Activated CD4-positive, alpha-beta T cell treated with anti-CD3 and anti-CD28 coated beads for 48 hours (primary cell): ENCODE measurements at regions not wholly inside any gene's neighbourhood (a gene's known extent, or its start where the extent isn't known, plus 50 kb on each side); places are given as distances from the start of the nearest gene placed in this dataset.
"Not testable (repeated sequence)": the region's sequence is repeated elsewhere in the genome, so short reads cannot be mapped to it uniquely, and the experiment has no call there.

ENCODE experiments used
- DNase-seq: peaks from one replicate; pipeline ENCODE4 v3.0.0-alpha.2; 2020

GRCh38 chr4:114306946-114307345 is 291.7 kb upstream of the UGT8 start:
- DNase-seq, result no peak

GRCh38 chr4:114310296-114310925 is 288.2 kb upstream of the UGT8 start:
- no peak for DNase-seq

GRCh38 chr4:114311787-114312186 is 286.8 kb upstream of the UGT8 start:
- DNase-seq, result no peak

- DNase-seq, result no peak
Observed at GRCh38 chr4:114312338-114312737, 286.3 kb upstream of the UGT8 start.

GRCh38 chr4:114316789-114317188 is 281.8 kb upstream of the UGT8 start:
- DNase-seq, result no peak

- no peak for DNase-seq
Observed at GRCh38 chr4:114317564-114317963, 281.0 kb upstream of the UGT8 start.

GRCh38 chr4:114318309-114318708 is 280.3 kb upstream of the UGT8 start:
- DNase-seq, result no peak

GRCh38 chr4:114320126-114320525 is 278.5 kb upstream of the UGT8 start:
- DNase-seq, result no peak

GRCh38 chr4:114321366-114321765 is 277.2 kb upstream of the UGT8 start:
- DNase-seq, result no peak

- DNase-seq, result no peak
Observed at GRCh38 chr4:114323841-114324240, 274.8 kb upstream of the UGT8 start.

- no peak for DNase-seq
Observed at GRCh38 chr4:114326358-114326757, 272.2 kb upstream of the UGT8 start.

- no peak for DNase-seq
Observed at GRCh38 chr4:114332119-114332518, 266.5 kb upstream of the UGT8 start.

GRCh38 chr4:114334363-114334762 is 264.2 kb upstream of the UGT8 start:
- not testable (repeated sequence) for DNase-seq

GRCh38 chr4:114334884-114335330 is 263.7 kb upstream of the UGT8 start:
- DNase-seq, result no peak

- no peak for DNase-seq
Observed at GRCh38 chr4:114335339-114335738, 263.3 kb upstream of the UGT8 start.

GRCh38 chr4:114343015-114343414 is 255.6 kb upstream of the UGT8 start:
- no peak for DNase-seq

GRCh38 chr4:114349543-114350175 is 248.9 kb upstream of the UGT8 start:
- DNase-seq, result no peak

GRCh38 chr4:114358901-114359300 is 239.7 kb upstream of the UGT8 start:
- DNase-seq, result no peak

- no peak for DNase-seq
Observed at GRCh38 chr4:114361249-114361648, 237.4 kb upstream of the UGT8 start.

GRCh38 chr4:114364857-114365256 is 233.8 kb upstream of the UGT8 start:
- no peak for DNase-seq

GRCh38 chr4:114365591-114365990 is 233.0 kb upstream of the UGT8 start:
- DNase-seq, result no peak

- DNase-seq, result no peak
Observed at GRCh38 chr4:114366368-114366767, 232.2 kb upstream of the UGT8 start.

GRCh38 chr4:114368751-114369150 is 229.9 kb upstream of the UGT8 start:
- DNase-seq, result no peak

GRCh38 chr4:114373508-114373907 is 225.1 kb upstream of the UGT8 start:
- DNase-seq, result no peak

GRCh38 chr4:114378305-114378903 is 220.2 kb upstream of the UGT8 start:
- DNase-seq, result no peak
